ENCODE measurements at regions not wholly inside any gene's neighbourhood (a gene's known extent, or its start where the extent isn't known, plus 50 kb on each side); places are given as distances from the start of the nearest gene placed in this dataset.

DNA sequence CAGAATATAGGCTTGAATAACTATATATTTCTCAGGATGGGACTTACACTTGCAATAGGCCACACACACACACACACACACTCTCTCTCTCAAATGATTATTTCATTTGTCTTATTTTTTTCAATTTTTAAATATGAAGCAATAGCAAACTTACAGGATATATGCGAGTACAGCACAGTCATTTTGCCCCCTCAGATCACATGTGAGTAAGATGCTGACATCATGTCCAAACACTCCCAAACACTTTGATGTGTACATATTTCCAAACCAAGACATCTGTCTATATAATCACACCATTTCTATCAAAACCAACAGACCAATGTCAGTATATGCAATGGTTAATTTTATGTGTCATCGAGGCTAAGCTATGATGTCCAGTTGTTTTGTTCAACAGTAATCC is 1535.9 kb upstream of the FLRT2 start:
- Histone ChIP-seq H4K20me1 (replicated peaks; ENCODE audit: control insufficient read depth, extremely low read depth, insufficient read depth, low read length) (no peaks in the 10 kb centered on the region), H3K4me1 (ENCODE audit: control insufficient read depth, extremely low read depth, insufficient read depth, low read length) (no peaks in the 10 kb centered on the region), H3K4me2 (ENCODE audit: insufficient read depth, low read length) (no peak overlapping the region), H3K9ac (replicated peaks; ENCODE audit: extremely low read depth, insufficient read depth, low read length) (no peak overlapping the region), H3K27me3 (ENCODE audit: control insufficient read depth in 2 of 2, insufficient read depth in 2 of 2, low read length in 2 of 2) (no peaks in the 10 kb centered on the region), H3K4me3 (replicated peaks in 1 of 3; ENCODE audit: insufficient read depth in 1 of 3, low read depth in 1 of 3, low read length in 3 of 3) (no peak overlapping the region), H3K9me3 (replicated peaks; ENCODE audit: control insufficient read depth, insufficient read depth, low read length) (no peaks in the 10 kb centered on the region), H3K36me3 (ENCODE audit: control insufficient read depth in 2 of 2, extremely low read depth in 1 of 2, insufficient read depth in 2 of 2, low read length in 2 of 2) (no peaks in the 10 kb centered on the region), H3K27ac (ENCODE audit: insufficient read depth, low read depth, low read length) (no peak overlapping the region), H3K9me1 (replicated peaks; ENCODE audit: control insufficient read depth, extremely low read depth, insufficient read depth, low read length) (no peaks in the 10 kb centered on the region), H3K79me2 (ENCODE audit: control insufficient read depth, insufficient read depth, low read length) (no peaks in the 10 kb centered on the region), H2AFZ (ENCODE audit: low read depth, low read length) (no peak overlapping the region)
- no TSS peak for BruUV-seq (replicated peaks)
- ChIA-PET CTCF (interaction anchor here (0.9 to 1.5 kb wide), 2 partner anchors 11 to 19 kb away, joined by 3 to 4 read pairs; no protein-coding TSS in a partner anchor), POLR2A (no interaction called here)
- no peak for FAIRE-seq
- TF ChIP-seq, protein P1, sequence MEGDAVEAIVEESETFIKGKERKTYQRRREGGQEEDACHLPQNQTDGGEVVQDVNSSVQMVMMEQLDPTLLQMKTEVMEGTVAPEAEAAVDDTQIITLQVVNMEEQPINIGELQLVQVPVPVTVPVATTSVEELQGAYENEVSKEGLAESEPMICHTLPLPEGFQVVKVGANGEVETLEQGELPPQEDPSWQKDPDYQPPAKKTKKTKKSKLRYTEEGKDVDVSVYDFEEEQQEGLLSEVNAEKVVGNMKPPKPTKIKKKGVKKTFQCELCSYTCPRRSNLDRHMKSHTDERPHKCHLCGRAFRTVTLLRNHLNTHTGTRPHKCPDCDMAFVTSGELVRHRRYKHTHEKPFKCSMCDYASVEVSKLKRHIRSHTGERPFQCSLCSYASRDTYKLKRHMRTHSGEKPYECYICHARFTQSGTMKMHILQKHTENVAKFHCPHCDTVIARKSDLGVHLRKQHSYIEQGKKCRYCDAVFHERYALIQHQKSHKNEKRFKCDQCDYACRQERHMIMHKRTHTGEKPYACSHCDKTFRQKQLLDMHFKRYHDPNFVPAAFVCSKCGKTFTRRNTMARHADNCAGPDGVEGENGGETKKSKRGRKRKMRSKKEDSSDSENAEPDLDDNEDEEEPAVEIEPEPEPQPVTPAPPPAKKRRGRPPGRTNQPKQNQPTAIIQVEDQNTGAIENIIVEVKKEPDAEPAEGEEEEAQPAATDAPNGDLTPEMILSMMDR (IDR thresholded peaks at IDR 0.05; ENCODE audit: extremely low read depth in 1 of 2, insufficient read depth in 1 of 2, low read depth in 1 of 2, low read length in 2 of 2), result no peak
- TF ChIP-seq EZH2 (IDR thresholded peaks at IDR 0.05; ENCODE audit: borderline replicate concordance, low read depth, low read length, severe bottlenecking), result no peak
- no peak for TF ChIP-seq POLR2AphosphoS5 (IDR thresholded peaks at IDR 0.05; ENCODE audit: insufficient read depth, low read depth, low read length)
- no peak for TF ChIP-seq JUN (IDR thresholded peaks at IDR 0.05; ENCODE audit: borderline replicate concordance, insufficient read depth, insufficient read length, low read depth)
- TF ChIP-seq FOS (IDR thresholded peaks at IDR 0.05; ENCODE audit: borderline replicate concordance, insufficient read depth, low read length), result no peak
- TF ChIP-seq, protein P2, sequence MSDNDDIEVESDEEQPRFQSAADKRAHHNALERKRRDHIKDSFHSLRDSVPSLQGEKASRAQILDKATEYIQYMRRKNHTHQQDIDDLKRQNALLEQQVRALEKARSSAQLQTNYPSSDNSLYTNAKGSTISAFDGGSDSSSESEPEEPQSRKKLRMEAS (IDR thresholded peaks at IDR 0.05; ENCODE audit: insufficient read depth, insufficient read length), result no peak
- TF ChIP-seq GATA2 (IDR thresholded peaks at IDR 0.05; ENCODE audit: insufficient read depth, insufficient read length, low read depth, low read length), result no peak
- TF ChIP-seq POLR2A (IDR thresholded peaks at IDR 0.05; ENCODE audit: low read depth, low read length), result no peak
- TF ChIP-seq MYC (IDR thresholded peaks at IDR 0.05; ENCODE audit: low read depth, low read length), result no peak
- dilution Hi-C loops (cut with MboI; ENCODE audit: extremely low pct_ligation_motif_present, low sequenced_read_pairs) (no loop called here), intact Hi-C loops (cut with micrococcal nuclease) (no loop called here)
- DNase-seq (ENCODE audit: low read depth, low spot score), result no peak
